Activated naive CD8-positive, alpha-beta T cell treated with anti-CD3 and anti-CD28 coated beads, Interleukin-2, amount 50 U/mL, for 24 hours (primary cell): ENCODE measurements at regions not wholly inside any gene's neighbourhood (a gene's known extent, or its start where the extent isn't known, plus 50 kb on each side); places are given as distances from the start of the nearest gene placed in this dataset.

Experiments
- ATAC-seq: fragments of 150-1000 bp; cut with Tn5 transposase; one replicate; pipeline ENCODE4 v1.10.0; 2021
- DNase-seq: peaks from one replicate; pipeline ENCODE4 v3.0.0; 2021
- H3K27ac Mint-ChIP-seq: one replicate; pipeline ENCODE4 v1.8.0; 2021; ENCODE audit warnings: mild to moderate bottlenecking, mixed read lengths
- H3K27me3 Mint-ChIP-seq: one replicate; pipeline ENCODE4 v1.8.0; 2021; ENCODE audit warnings: mixed read lengths
- H3K36me3 Mint-ChIP-seq: one replicate; pipeline ENCODE4 v1.8.0; 2021; ENCODE audit warnings: low read depth, mixed read lengths
- H3K4me1 Mint-ChIP-seq: one replicate; pipeline ENCODE4 v1.8.0; 2021; ENCODE audit warnings: mixed read lengths
- H3K4me3 Mint-ChIP-seq: one replicate; pipeline ENCODE4 v1.8.0; 2021; ENCODE audit warnings: mild to moderate bottlenecking, moderate library complexity, mixed read lengths
- H3K9me3 Mint-ChIP-seq: one replicate; pipeline ENCODE4 v1.8.0; 2021; ENCODE audit warnings: mixed read lengths

GRCh38 chr17:77455891-77456260 is 315.1 kb downstream of the SEC14L1 start:
- Mint-ChIP-seq H3K27ac (peak overlapping the region; percentile 100), H3K36me3 (peaks cover 27% of the 10 kb centered on the region), H3K4me1 (peaks cover 73% of the 10 kb centered on the region), H3K9me3 (no peaks in the 10 kb centered on the region), H3K27me3 (no peaks in the 10 kb centered on the region), H3K4me3 (peak overlapping the region; percentile 87)
- ATAC-seq (no peak), DNase-seq (no peak)

GRCh38 chr17:77456271-77456950 is 315.6 kb downstream of the SEC14L1 start:
- Mint-ChIP-seq H3K27ac (peak overlapping the region; percentile 100), H3K4me3 (peak overlapping the region; percentile 87), H3K27me3 (no peaks in the 10 kb centered on the region), H3K4me1 (peaks cover 75% of the 10 kb centered on the region), H3K36me3 (peaks cover 29% of the 10 kb centered on the region), H3K9me3 (no peaks in the 10 kb centered on the region)
- ATAC-seq (no peak), DNase-seq (no peak)

DNA sequence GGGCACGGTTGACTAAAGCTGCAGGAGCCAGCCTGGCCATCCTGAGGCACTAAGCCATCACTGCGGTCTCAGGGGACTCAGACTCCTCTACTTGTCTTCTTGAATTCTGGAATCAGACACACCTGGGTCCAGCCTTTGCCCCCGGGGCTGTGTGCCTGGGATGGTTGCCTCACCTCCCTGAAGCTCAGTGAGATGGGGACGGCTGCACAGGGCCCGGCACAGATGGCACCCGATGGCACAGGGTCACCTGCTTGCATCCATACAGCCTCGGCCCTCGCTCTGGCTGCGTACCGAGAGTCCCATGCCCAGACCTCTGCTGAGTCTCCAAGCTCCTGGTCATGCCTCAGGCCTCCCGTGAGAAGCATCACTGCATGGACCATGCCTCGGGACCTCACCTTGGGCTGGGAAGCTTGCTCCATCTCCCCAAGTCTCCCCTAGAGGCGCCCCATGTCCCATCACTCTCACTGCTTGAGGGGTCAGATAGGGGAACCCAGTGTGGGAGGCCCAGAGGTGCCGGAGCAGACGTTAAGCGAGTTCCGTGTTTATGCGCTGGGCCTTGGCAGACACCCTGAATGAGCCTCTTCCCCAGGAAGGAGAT is 316.3 kb downstream of the SEC14L1 start:
- Mint-ChIP-seq H3K27ac (peak overlapping the region; percentile 100), H3K27me3 (no peaks in the 10 kb centered on the region), H3K9me3 (no peaks in the 10 kb centered on the region), H3K36me3 (peaks cover 32% of the 10 kb centered on the region), H3K4me3 (peak overlapping the region; percentile 87), H3K4me1 (peaks cover 81% of the 10 kb centered on the region)
- ATAC-seq (no peak), DNase-seq (no peak)

GRCh38 chr17:77457572-77458201 is 316.9 kb downstream of the SEC14L1 start:
- Mint-ChIP-seq H3K27me3 (no peaks in the 10 kb centered on the region), H3K4me3 (peak overlapping the region; percentile 87), H3K27ac (peak overlapping the region; percentile 100), H3K36me3 (peaks cover 30% of the 10 kb centered on the region), H3K9me3 (no peaks in the 10 kb centered on the region), H3K4me1 (peaks cover 83% of the 10 kb centered on the region)
- ATAC-seq (no peak), DNase-seq (no peak)

DNA sequence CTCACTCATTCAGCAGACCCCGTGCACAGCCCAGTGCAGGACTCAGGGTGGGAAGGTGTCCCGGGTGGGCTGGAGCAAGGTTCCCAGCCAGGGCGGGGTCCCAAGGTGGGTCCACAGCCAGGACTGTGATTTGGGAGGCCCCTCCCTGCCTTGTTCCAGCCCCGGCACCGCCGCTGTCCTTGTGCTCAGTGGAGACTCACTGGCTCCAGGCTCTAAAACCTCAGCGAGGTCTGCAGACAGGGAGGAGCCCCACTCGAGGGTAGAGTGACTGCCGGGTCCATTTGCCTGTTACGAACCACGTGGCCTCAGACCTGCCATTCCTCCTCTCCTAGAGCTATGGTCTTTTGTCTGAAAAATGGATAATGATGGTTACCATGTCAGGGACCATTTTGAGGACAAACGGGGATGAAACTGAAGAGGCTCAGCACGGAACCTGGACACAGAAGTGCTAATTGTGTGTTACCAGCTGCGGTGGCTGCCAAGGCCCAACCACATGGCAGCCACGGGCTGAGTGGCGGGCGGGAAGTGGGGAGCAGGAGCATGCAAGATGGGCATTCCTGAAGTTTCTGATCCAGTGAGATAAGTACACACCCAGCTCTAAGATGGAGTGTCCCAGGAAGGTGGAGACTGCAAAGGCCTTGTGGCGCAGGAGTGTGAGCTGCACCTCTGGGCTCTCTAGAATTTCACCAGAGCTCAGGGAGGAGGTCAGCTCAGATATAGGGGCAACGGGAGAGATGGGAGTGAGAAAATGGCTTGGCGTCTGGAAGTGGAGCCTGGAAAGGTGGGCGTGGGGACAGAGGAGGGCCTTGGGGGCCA is 317.6 kb downstream of the SEC14L1 start:
- peaks cover 84% of the 10 kb centered on the region for H3K4me1 Mint-ChIP-seq

DNA sequence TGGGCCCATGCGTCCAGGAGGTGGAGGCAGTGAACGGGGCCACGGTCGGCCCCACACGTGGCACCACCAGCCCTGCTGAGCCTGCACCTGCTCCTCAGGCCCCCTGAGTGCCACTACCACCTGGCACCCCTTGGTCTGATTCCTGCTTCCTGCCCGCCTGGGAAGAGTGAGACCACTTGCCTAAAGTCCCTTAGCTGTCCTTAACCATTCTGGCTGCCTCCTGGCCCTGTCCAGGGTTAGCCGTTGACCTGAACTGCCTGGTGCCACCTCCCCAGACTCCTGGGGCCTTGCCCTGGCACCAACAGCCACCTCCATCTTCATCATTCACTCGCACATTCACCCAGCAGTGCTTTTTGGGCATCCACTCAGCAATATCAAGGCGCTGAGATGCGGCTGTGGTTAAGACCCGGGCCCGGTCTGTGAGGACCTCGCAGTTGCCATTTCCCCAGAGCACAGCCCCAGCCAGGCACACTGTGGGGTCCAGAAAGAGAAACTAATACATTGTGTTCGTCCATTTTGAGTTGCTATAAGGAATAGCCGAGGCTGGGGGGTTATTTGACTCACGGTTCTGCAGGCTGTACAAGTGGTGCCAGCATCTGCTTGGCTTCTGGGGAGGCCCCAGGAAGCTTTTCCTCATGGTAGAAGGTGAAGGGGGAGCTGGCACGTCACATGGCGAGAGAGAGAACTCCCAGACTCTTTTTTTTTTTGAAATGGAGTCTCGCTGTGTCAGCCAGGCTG is 318.4 kb downstream of the SEC14L1 start:
- ATAC-seq (peak; percentile 0), DNase-seq (peak; percentile 51)
- Mint-ChIP-seq H3K27ac (peak overlapping the region; percentile 100), H3K36me3 (peaks cover 33% of the 10 kb centered on the region), H3K9me3 (no peaks in the 10 kb centered on the region), H3K27me3 (no peaks in the 10 kb centered on the region), H3K4me3 (peak overlapping the region; percentile 87), H3K4me1 (peaks cover 83% of the 10 kb centered on the region)

More for the DNA sequence above, 317.6 kb downstream of the SEC14L1 start:
- peaks cover 37% of the 10 kb centered on the region for H3K36me3 Mint-ChIP-seq
- H3K27ac Mint-ChIP-seq: peak overlapping the region; percentile 100
- ATAC-seq (no peak), DNase-seq (peak; percentile 54)
- no peaks in the 10 kb centered on the region for H3K9me3 Mint-ChIP-seq
- H3K4me3 Mint-ChIP-seq: peak overlapping the region; percentile 87
- H3K27me3 Mint-ChIP-seq: no peaks in the 10 kb centered on the region

- DNase-seq (no peak), ATAC-seq (no peak)
- Mint-ChIP-seq H3K36me3 (peaks cover 33% of the 10 kb centered on the region), H3K27ac (peak overlapping the region; percentile 100), H3K4me3 (peak overlapping the region; percentile 87), H3K9me3 (no peaks in the 10 kb centered on the region), H3K4me1 (peaks cover 89% of the 10 kb centered on the region), H3K27me3 (no peaks in the 10 kb centered on the region)
Measured at GRCh38 chr17:77460514-77461046, 319.8 kb downstream of the SEC14L1 start.

- ATAC-seq (no peak), DNase-seq (no peak)
- no peaks in the 10 kb centered on the region for H3K27me3 Mint-ChIP-seq
- peak overlapping the region; percentile 87 for H3K4me3 Mint-ChIP-seq
- no peaks in the 10 kb centered on the region for H3K9me3 Mint-ChIP-seq
- peak overlapping the region; percentile 100 for H3K27ac Mint-ChIP-seq
- H3K36me3 Mint-ChIP-seq: peaks cover 33% of the 10 kb centered on the region
- H3K4me1 Mint-ChIP-seq: peaks cover 90% of the 10 kb centered on the region
Measured at GRCh38 chr17:77461277-77462057, 320.7 kb downstream of the SEC14L1 start.

DNA sequence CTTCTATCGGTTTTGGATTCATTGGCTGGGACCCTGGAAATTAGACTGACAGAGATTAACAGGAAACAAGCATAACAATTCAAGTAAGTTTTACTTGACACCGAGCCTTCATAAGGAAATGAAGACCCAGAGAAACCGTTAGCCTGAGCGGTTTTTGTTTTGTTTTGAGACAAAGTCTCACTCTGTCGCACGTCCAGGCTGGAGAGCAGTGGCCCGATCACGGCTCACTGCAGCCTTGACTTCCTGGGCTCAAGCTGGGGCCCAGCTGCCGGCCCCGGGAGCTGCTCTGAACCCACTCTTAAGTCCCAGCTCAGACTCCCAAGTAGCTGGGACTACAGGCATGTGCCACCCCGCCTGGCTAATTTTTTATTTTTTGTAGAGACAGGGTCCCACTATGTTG is 321.3 kb downstream of the SEC14L1 start:
- Mint-ChIP-seq H3K27ac (peak overlapping the region; percentile 100), H3K9me3 (no peaks in the 10 kb centered on the region), H3K27me3 (no peaks in the 10 kb centered on the region), H3K4me3 (peak overlapping the region; percentile 87), H3K36me3 (peaks cover 35% of the 10 kb centered on the region), H3K4me1 (peaks cover 91% of the 10 kb centered on the region)
- DNase-seq: peak; percentile 52
- ATAC-seq: peak; percentile 2

DNA sequence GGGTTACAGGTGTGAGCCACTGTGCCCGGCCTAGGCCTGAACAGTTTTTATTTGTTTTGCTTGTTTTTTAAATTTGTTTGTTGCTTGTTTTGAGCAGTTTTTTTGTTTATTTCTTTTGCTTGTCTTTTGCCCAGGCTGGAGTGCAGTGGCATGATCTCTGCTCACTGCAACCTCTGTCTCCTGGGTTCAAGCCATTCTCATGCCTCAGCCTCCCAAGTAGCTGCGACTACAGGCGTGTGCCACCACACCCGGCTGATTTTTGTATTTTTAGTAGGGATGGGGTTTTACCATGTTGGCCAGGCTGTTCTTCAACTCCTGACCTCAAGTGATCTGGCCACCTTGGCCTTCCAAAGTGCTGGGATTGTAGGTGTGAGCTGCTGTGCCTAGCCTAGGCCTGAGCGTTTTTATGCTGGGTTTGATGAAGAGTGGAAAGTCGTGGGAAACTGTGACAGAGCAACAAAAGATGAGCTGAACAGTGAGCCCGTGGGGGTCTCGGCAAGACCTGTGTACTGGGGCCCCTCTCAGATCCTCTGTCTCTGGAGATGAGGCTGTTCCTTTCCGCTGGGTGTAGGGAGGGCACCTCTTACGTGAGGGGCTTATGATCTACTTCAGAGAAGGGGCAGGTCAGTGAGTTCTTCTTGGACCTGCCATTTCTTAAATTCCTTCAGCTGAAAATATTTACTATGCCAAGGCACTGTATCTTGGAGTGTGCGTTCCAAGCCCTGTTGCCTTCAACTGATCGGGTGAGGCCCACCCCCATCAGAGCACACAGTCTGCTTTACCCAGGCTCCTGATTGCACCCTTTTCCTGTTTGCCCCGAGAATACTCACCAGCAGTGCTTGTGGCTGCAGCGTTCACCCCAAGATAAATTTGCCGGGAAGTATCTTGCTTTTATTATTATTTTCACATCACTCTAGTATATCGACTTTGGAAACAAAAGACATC is 322.1 kb downstream of the SEC14L1 start:
- peaks cover 86% of the 10 kb centered on the region for H3K4me1 Mint-ChIP-seq
- DNase-seq (no peak), ATAC-seq (no peak)
- H3K36me3 Mint-ChIP-seq: peaks cover 34% of the 10 kb centered on the region
- no peaks in the 10 kb centered on the region for H3K9me3 Mint-ChIP-seq
- H3K4me3 Mint-ChIP-seq: peak overlapping the region; percentile 42
- H3K27me3 Mint-ChIP-seq: no peaks in the 10 kb centered on the region
- peak overlapping the region; percentile 100 for H3K27ac Mint-ChIP-seq

GRCh38 chr17:77464988-77465357 is 324.2 kb downstream of the SEC14L1 start:
- Mint-ChIP-seq H3K27ac (peak overlapping the region; percentile 90), H3K27me3 (no peaks in the 10 kb centered on the region), H3K36me3 (peaks cover 47% of the 10 kb centered on the region), H3K4me3 (peak overlapping the region; percentile 70), H3K4me1 (peaks cover 85% of the 10 kb centered on the region), H3K9me3 (peaks cover 3% of the 10 kb centered on the region)
- no peak for ATAC-seq
- no peak for DNase-seq

- DNase-seq (peak; percentile 79), ATAC-seq (peak; percentile 86)
- peaks cover 53% of the 10 kb centered on the region for H3K36me3 Mint-ChIP-seq
- peaks cover 8% of the 10 kb centered on the region for H3K9me3 Mint-ChIP-seq
- H3K4me3 Mint-ChIP-seq: peak overlapping the region; percentile 70
- peaks cover 85% of the 10 kb centered on the region for H3K4me1 Mint-ChIP-seq
- H3K27me3 Mint-ChIP-seq: no peaks in the 10 kb centered on the region
- peak overlapping the region; percentile 90 for H3K27ac Mint-ChIP-seq
Measured at GRCh38 chr17:77465358-77466041, 324.7 kb downstream of the SEC14L1 start.
